GM21360 (cell line): ENCODE measurements at regions not wholly inside any gene's neighbourhood (a gene's known extent, or its start where the extent isn't known, plus 50 kb on each side); places are given as distances from the start of the nearest gene placed in this dataset.

Source experiments
- ATAC-seq: cut with Tn5 transposase; IDR thresholded peaks from one replicate; pipeline ENCODE4 v1.9.1; 2021; ENCODE audit warnings: mild to moderate bottlenecking, moderate library complexity; ENCODE audit not compliant: unreplicated experiment

DNA sequence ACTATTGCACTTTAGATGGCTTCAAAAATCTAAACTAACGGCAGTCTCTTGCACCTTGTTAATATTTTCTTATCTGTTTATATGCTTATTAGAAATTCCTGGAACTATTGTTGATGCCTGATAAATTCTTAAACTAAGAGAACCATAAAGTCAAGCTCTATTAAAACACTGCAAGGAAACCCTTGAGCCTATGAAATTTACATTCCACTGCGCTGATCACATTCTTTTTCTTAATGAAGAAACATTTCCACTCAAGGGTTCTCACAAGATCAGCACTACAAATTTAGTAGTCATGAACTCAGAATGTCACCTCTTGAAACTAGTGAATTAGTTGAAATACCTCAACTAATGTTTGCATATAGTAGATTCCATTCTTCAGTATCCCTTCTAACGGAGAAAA is 331.8 kb upstream of the SLC8A1 start:
- no peak for ATAC-seq

- no peak for ATAC-seq
These were observed 334.7 kb upstream of the SLC8A1 start for GRCh38 chr2:40786636-40787035.

DNA sequence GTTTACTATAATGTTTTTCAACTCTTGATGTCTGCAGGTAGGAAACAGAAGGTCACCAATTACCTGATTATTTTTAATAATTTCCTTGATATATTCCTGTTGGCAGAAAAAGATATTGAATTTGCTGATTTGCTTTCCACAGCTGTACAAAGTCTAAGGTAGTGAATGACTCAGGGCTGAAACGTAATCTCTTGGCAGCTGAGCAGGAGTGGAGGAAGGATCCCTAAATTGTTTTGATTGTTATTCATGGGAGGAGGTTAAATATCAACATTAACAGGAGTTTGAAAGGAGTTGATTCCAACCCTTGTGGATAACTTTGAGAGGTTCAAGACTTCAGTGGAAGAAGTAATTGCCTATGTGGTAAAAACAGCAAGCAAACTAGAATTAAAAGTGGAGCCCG is 345.2 kb upstream of the SLC8A1 start:
- no peak for ATAC-seq

- ATAC-seq, result no peak
These were observed 352.0 kb upstream of the SLC8A1 start for GRCh38 chr2:40803900-40804299.

DNA sequence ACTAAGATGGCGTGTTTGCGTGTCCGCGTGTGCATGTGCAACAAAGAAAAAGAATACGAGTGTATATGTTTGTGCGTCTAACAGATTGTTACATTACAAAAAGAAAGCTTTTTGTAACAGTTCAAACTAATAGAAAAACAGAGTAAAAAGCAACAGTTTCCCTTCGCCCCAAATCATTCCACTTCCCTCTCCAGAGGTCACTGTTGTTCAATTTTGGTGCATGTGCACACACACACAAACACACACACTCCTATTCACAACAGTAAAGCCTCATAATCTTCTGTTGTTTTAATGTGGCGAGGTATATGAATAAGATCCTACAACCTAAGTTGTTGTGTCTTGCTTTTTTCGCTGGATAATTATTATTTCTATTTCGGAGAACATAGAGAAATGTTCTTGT is 357.3 kb upstream of the SLC8A1 start:
- no peak for ATAC-seq

DNA sequence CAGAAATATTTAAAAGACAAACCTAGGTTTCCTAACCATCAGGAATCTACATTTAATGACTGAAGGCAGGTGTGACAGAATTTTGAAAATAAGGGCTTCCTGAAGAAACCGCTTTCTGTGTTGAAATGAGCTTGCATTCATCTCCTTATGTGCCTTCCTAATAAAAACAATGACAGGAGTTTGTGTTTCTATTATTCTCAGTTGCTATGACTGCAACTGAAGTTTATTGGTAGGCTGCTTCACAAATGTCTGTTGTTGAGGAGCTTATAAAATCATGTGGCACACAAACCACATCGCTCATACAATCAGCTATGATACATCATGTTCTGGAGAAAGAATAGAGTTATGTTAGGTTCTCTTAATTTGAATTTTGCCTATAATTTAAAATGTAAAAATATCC is 362.7 kb upstream of the SLC8A1 start:
- no peak for ATAC-seq

GRCh38 chr2:40820319-40820718 is 368.4 kb upstream of the SLC8A1 start:
- ATAC-seq, result no peak

DNA sequence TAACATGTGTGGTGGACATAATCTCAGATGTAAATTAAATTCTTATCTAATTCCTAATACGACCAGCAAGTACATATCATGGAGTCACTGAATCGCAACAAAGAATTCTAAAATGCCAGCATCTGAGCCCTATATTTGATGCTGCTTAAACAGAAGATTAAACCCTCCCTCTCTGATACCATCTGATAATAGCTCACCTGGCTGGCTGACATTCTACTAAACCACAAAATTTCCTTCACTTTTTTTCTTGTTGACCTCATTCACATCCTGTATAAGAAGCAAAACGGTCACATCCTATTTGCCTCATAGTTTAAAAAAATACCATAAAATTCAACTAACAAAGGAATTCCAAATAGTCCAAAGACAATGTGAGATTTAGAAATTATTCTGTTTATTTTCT is 371.6 kb upstream of the SLC8A1 start:
- no peak for ATAC-seq

GRCh38 chr2:40824278-40824677 is 372.4 kb upstream of the SLC8A1 start:
- ATAC-seq, result no peak

DNA sequence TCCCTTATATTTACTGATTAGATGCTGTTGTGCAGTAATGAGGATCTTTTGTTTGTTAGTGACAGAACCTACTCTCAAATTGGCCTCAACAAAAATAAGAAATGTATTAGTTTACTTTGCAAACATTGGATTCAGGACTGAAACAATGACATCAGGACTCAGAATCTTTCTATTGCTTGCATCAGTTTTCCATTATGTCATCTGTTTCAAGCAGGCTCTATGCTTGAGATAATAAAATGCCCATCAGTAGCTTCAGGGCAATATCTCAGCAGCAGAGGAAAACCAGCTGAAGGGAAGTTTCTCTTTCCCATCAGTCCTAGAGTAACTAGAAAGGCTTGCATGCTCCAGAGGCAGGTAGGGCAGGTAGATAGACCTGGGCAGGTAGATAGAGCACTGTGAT is 375.5 kb upstream of the SLC8A1 start:
- no peak for ATAC-seq

- ATAC-seq, result no peak
These were observed 379.5 kb upstream of the SLC8A1 start for GRCh38 chr2:40831321-40831873.

GRCh38 chr2:40841856-40842255 is 390.0 kb upstream of the SLC8A1 start:
- no peak for ATAC-seq

DNA sequence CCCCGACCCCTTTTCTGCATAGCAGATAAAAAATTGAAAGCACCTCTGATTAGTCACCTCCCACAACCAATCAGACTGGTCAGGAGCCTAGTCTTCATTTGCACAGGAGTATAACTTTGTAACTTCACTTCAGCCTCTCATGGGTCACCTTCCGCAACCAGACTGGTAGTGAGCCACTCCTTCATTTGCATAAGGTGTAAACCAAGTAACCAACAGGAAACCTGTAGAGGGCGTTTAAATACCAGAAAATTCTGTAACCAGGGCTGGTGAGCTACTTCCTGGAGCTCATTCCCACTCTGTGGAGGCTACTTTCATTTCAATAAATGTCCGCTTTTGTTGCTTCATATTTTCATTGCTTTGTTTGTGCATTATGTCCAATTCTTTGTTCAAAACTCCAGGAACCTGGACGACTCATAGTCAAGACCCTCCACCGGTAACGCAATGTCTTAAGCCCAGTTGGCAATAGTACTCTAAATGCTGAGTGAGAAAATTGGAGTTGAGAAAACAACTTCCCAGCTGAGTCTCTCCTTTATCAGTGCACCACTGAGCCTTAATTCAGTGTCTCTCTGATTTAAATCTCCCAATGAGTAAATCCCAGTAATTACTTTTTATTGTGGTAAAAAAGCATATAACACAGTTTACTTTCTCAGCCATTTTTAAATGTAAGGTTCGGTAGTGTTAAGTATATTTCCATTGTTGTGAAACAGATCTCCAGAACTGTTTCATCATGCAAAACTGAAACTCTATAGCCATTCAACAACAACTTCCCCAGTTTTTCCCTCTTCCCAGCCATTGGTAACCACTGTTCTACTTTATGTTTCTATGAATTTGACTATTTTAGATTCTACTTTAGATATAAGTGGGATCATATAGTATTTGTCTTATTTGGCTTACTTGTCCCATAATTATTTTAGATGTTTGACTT is 392.7 kb upstream of the SLC8A1 start:
- peak; percentile 84 for ATAC-seq

GRCh38 chr2:40851661-40852060 is 399.8 kb upstream of the SLC8A1 start:
- ATAC-seq, result no peak

DNA sequence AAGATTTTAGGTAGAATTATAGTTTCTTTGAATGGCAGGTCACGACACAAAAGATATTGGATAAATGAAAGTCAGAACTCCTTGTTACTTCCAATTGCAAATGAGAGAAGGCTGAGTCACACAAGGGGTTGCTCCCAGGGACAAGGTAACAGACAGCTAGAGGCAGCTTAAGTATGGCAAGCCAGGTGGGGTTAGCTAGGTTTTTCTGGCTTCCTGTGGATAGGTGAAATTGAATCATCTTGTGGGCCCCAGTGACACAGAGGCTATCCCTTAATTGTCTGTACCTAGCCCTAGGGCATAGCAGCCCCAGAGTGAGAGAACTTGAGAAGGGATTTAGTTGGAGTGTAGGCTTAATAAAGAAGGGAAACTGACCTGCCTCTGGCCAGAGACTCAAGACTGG is 407.7 kb upstream of the SLC8A1 start:
- ATAC-seq, result no peak

- no peak for ATAC-seq
These were observed 415.9 kb upstream of the SLC8A1 start for GRCh38 chr2:40867829-40868228.

- ATAC-seq, result no peak
These were observed 420.7 kb upstream of the SLC8A1 start for GRCh38 chr2:40872580-40872979.

DNA sequence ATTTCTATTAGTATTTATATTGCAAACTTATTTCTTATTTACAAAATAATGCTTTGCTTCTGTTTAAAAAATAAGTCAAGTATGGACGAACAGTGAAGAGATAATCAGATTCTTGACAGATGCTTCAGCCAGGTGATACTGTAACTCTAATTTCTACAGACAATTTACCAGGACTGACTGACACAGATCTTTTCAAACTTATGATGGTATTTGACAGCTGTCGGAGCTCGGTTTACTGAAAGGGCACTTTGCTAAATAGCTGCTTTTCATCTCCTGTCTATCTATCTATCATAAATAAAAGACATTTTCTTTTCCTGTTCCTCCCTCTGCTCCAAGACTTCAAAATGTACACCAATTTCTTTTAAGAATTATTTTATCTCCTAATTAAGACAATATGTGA is 422.5 kb upstream of the SLC8A1 start:
- ATAC-seq, result no peak

- no peak for ATAC-seq
These were observed 425.9 kb upstream of the SLC8A1 start for GRCh38 chr2:40877734-40878288.

- ATAC-seq, result no peak
These were observed 427.4 kb upstream of the SLC8A1 start for GRCh38 chr2:40879305-40879704.

DNA sequence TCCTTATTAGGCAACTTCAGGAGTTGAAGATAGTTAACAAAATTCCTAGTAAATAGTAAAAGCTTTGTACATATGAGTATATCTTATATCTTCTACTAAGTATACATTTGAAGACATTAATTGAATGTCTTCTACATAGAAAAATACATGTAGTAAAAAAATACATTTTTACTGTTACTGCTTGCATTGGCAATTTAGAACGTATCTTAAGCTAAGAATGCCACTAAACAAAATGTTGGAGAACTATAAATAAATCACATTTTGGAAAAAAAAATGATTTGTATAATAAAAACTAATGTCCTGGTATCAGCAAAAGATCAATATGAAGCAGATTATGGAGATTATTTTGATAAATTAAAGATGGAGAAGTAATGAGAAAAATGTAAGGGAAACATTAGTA is 434.2 kb upstream of the SLC8A1 start:
- no peak for ATAC-seq

GRCh38 chr2:40886655-40887054 is 434.8 kb upstream of the SLC8A1 start:
- no peak for ATAC-seq
